GM21576 (cell line): ENCODE measurements at regions not wholly inside any gene's neighbourhood (a gene's known extent, or its start where the extent isn't known, plus 50 kb on each side); places are given as distances from the start of the nearest gene placed in this dataset.

Source experiments
- ATAC-seq: cut with Tn5 transposase; IDR thresholded peaks from one replicate; pipeline ENCODE4 v1.9.1; 2021; ENCODE audit warnings: mild to moderate bottlenecking, moderate library complexity; ENCODE audit not compliant: unreplicated experiment

GRCh38 chr1:99152132-99152531 lies 112.2 kb upstream of the PLPPR4 start:
- no peak for ATAC-seq

- no peak for ATAC-seq
Observed at GRCh38 chr1:99163671-99164070, 100.6 kb upstream of the PLPPR4 start.

GRCh38 chr1:99170516-99170915 lies 93.8 kb upstream of the PLPPR4 start:
- ATAC-seq: no peak

GRCh38 chr1:99171184-99171813 lies 93.0 kb upstream of the PLPPR4 start:
- no peak for ATAC-seq

GRCh38 chr1:99173282-99173681 lies 91.0 kb upstream of the PLPPR4 start:
- ATAC-seq: no peak

GRCh38 chr1:99173900-99174299 lies 90.4 kb upstream of the PLPPR4 start:
- no peak for ATAC-seq

- no peak for ATAC-seq
Observed at GRCh38 chr1:99176753-99177152, 87.5 kb upstream of the PLPPR4 start.

GRCh38 chr1:99177465-99177864 lies 86.8 kb upstream of the PLPPR4 start:
- no peak for ATAC-seq

- peak; percentile 95 for ATAC-seq
Observed at GRCh38 chr1:99180343-99180808, 83.9 kb upstream of the PLPPR4 start.

- ATAC-seq: no peak
Observed at GRCh38 chr1:99180915-99181314, 83.4 kb upstream of the PLPPR4 start.

- no peak for ATAC-seq
Observed at GRCh38 chr1:99181892-99182291, 82.4 kb upstream of the PLPPR4 start.

- no peak for ATAC-seq
Observed at GRCh38 chr1:99185196-99185595, 79.1 kb upstream of the PLPPR4 start.

GRCh38 chr1:99193431-99193830 lies 70.9 kb upstream of the PLPPR4 start:
- no peak for ATAC-seq

GRCh38 chr1:99198393-99198792 lies 65.9 kb upstream of the PLPPR4 start:
- ATAC-seq: no peak

GRCh38 chr1:99207216-99207615 lies 57.1 kb upstream of the PLPPR4 start:
- ATAC-seq: no peak
